Liver (tissue), 8 donors: ENCODE measurements at regions not wholly inside any gene's neighbourhood (a gene's known extent, or its start where the extent isn't known, plus 50 kb on each side); places are given as distances from the start of the nearest gene placed in this dataset.

Source experiments
- DNase-seq: peaks from one replicate; pipeline ENCODE4 v3.0.0-alpha.2; 2017; ENCODE audit warnings: low spot score
- H3K27ac ChIP-seq, 2 donors: one replicate each; pipeline ENCODE4 v1.7.0; 2013; ENCODE audit warnings: inconsistent platforms in 2 of 2, low read length in 2 of 2, control low read depth in 1 of 2, low read depth in 1 of 2, mild to moderate bottlenecking in 1 of 2
- H3K27me3 ChIP-seq, 4 donors: one replicate each; pipeline versions ENCODE4 v1.6.1 to v1.7.0; 2013; ENCODE audit warnings: low read length in 3 of 4, inconsistent platforms in 1 of 4, mild to moderate bottlenecking in 1 of 4, moderate library complexity in 1 of 4; ENCODE audit not compliant: control insufficient read depth in 4 of 4, insufficient read depth in 4 of 4
- H3K36me3 ChIP-seq, 4 donors: one replicate each; pipeline versions ENCODE4 v1.6.1 to v1.7.0; 2013; ENCODE audit warnings: low read length in 3 of 4, mild to moderate bottlenecking in 3 of 4, low read depth in 1 of 4, moderate library complexity in 1 of 4; ENCODE audit not compliant: control insufficient read depth in 4 of 4, insufficient read depth in 3 of 4
- H3K4me1 ChIP-seq, 4 donors: one replicate each; pipeline versions ENCODE4 v1.6.1 to v1.7.0; 2013; ENCODE audit warnings: low read length in 3 of 4, mild to moderate bottlenecking in 3 of 4, moderate library complexity in 1 of 4; ENCODE audit not compliant: control insufficient read depth in 4 of 4, insufficient read depth in 4 of 4
- H3K4me3 ChIP-seq, 3 donors: one replicate each; pipeline versions ENCODE4 v1.6.1 to v1.7.0; 2013; ENCODE audit warnings: low read length in 3 of 3, control low read depth in 1 of 3, low read depth in 1 of 3, mild to moderate bottlenecking in 1 of 3
- H3K9ac ChIP-seq, 2 donors: one replicate each; pipeline ENCODE4 v1.7.0; 2013; ENCODE audit warnings: low read length in 2 of 2, mild to moderate bottlenecking in 2 of 2, moderate library complexity in 2 of 2, control low read depth in 1 of 2, low read depth in 1 of 2
- H3K9me3 ChIP-seq, 4 donors: one replicate each; pipeline versions ENCODE4 v1.6.1 to v1.7.0; 2013; ENCODE audit warnings: low read length in 3 of 4; ENCODE audit not compliant: control insufficient read depth in 4 of 4
- CTCF ChIP-seq: fragments of 150-350 bp; IDR thresholded peaks from 2 replicates; pipeline ENCODE4 v1.5.1; 2017; ENCODE audit warnings: improper control_type of control experiment, low read depth, low read length; ENCODE audit not compliant: missing input control
- EGR1 ChIP-seq, 2 donors: IDR thresholded peaks; 2 replicates each; pipeline ENCODE4 v1.6.1; 2016 to 2018; ENCODE audit warnings: antibody characterized with exemption in 2 of 2, low read depth in 2 of 2
- FOXA1 ChIP-seq: IDR thresholded peaks from 2 replicates; pipeline ENCODE4 v1.6.1; 2016; ENCODE audit warnings: antibody characterized with exemption
- FOXA2 ChIP-seq: IDR thresholded peaks from 2 replicates; pipeline ENCODE4 v1.6.1; 2016; ENCODE audit warnings: antibody characterized with exemption
- GABPA ChIP-seq, 2 donors: IDR thresholded peaks in 1 of 2; conservative IDR thresholded peaks in 1 of 2; 2 replicates each; pipeline ENCODE4 v1.6.1; 2016; ENCODE audit warnings: antibody characterized with exemption in 2 of 2, mild to moderate bottlenecking in 1 of 2, moderate library complexity in 1 of 2
- HNF4G ChIP-seq: IDR thresholded peaks from 2 replicates; pipeline ENCODE4 v1.6.1; 2016; ENCODE audit warnings: antibody characterized with exemption
- JUND ChIP-seq, 2 donors: IDR thresholded peaks; 2 replicates each; pipeline ENCODE4 v1.6.1; 2016; ENCODE audit warnings: antibody characterized with exemption in 2 of 2
- NR2F2 ChIP-seq: IDR thresholded peaks from 2 replicates; pipeline ENCODE4 v1.6.1; 2016; ENCODE audit warnings: antibody characterized with exemption
- RAD21 ChIP-seq, 2 donors: IDR thresholded peaks; 2 replicates each; pipeline ENCODE4 v1.6.1; 2016; ENCODE audit warnings: antibody characterized with exemption in 2 of 2, mild to moderate bottlenecking in 2 of 2
- REST ChIP-seq: IDR thresholded peaks from 2 replicates; pipeline ENCODE4 v1.6.1; 2016; ENCODE audit warnings: antibody characterized with exemption, mild to moderate bottlenecking
- RXRA ChIP-seq, 2 donors: IDR thresholded peaks; 2 replicates each; pipeline ENCODE4 v1.6.1; 2017 to 2018; ENCODE audit warnings: antibody characterized with exemption in 2 of 2, mild to moderate bottlenecking in 1 of 2
- TAF1 ChIP-seq: conservative IDR thresholded peaks from 2 replicates; pipeline ENCODE4 v1.6.1; 2016; ENCODE audit warnings: antibody characterized with exemption, mild to moderate bottlenecking
- YY1 ChIP-seq: IDR thresholded peaks from 2 replicates; pipeline ENCODE4 v1.6.1; 2016; ENCODE audit warnings: antibody characterized with exemption, mild to moderate bottlenecking
- WGBS: extraction: QIAGEN DNeasy Blood & Tissue Kit; methylation state at CpG from one replicate; pipeline ENCODE4 v1.1.7; 2013; 5-methylcytosine and 5-hydroxymethylcytosine counted together
- TF ChIP-seq, protein P1 (sequence below): IDR thresholded peaks from 2 replicates; pipeline ENCODE4 v1.6.1; 2016; ENCODE audit warnings: antibody characterized with exemption
- TF ChIP-seq, protein P2 (sequence below): IDR thresholded peaks from 2 replicates; pipeline ENCODE4 v1.6.1; 2016; ENCODE audit warnings: antibody characterized with exemption
- donor health status: healthy.
- donor health status: healthy.
- donor health status: healthy.
- donor health status: healthy.
- donor health status: healthy.

DNA sequence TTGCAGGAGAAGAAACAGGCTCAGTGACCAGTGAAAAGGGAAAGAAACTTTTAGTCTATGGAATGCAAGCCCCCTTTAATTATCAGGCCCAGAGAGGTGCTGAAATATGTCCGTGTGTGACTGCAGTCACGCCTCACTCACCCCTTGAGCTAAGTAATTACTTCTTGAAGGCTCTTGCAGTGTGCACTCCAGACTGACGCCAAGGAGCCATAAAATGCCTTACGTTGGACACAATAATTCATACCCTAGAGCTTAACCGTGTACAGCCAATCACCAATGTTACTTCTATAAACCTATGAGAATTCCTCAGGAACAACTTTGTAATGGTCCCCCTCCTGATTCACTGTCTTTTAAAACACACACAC lies 242.2 kb downstream of the SYK start:
- no peaks in the 10 kb centered on the region for H3K4me1 ChIP-seq
- H3K9me3 ChIP-seq: no peaks in the 10 kb centered on the region
- H3K27me3 ChIP-seq: no peaks in the 10 kb centered on the region
- no peak overlapping the region for H3K4me3 ChIP-seq
- 93% methylated on average over 5 of the region's 5 CpGs for WGBS
- DNase-seq: peak; percentile 9
- H3K9ac ChIP-seq: no peak overlapping the region
- no peak overlapping the region for H3K27ac ChIP-seq
- no peaks in the 10 kb centered on the region for H3K36me3 ChIP-seq
- TF ChIP-seq FOXA1: no peak
- no peak for TF ChIP-seq YY1
- TF ChIP-seq GABPA (IDR thresholded peaks at IDR 0.05 in 1 of 2, conservative IDR thresholded peaks at IDR 0.05 in 1 of 2): no peak
- no peak for TF ChIP-seq NR2F2
- TF ChIP-seq JUND (IDR thresholded peaks at IDR 0.05): no peak
- TF ChIP-seq CTCF: no peak
- no peak for TF ChIP-seq EGR1 (IDR thresholded peaks at IDR 0.05; ENCODE audit: low read depth in 2 of 2)
- no peak for TF ChIP-seq RXRA (IDR thresholded peaks at IDR 0.05)
- TF ChIP-seq RAD21 (IDR thresholded peaks at IDR 0.05): no peak
- no peak for TF ChIP-seq FOXA2

GRCh38 chr9:91044354-91044753 lies 242.7 kb downstream of the SYK start:
- Histone ChIP-seq H3K4me3 (no peak overlapping the region), H3K9me3 (no peaks in the 10 kb centered on the region), H3K36me3 (no peaks in the 10 kb centered on the region), H3K4me1 (no peaks in the 10 kb centered on the region), H3K27ac (no peak overlapping the region), H3K27me3 (no peaks in the 10 kb centered on the region), H3K9ac (no peak overlapping the region)
- WGBS: 92% methylated on average over 3 of the region's 3 CpGs
- TF ChIP-seq, protein P1, sequence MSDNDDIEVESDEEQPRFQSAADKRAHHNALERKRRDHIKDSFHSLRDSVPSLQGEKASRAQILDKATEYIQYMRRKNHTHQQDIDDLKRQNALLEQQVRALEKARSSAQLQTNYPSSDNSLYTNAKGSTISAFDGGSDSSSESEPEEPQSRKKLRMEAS: no peak
- no peak for TF ChIP-seq HNF4G
- TF ChIP-seq TAF1: no peak
- TF ChIP-seq REST: no peak
- TF ChIP-seq, protein P2, sequence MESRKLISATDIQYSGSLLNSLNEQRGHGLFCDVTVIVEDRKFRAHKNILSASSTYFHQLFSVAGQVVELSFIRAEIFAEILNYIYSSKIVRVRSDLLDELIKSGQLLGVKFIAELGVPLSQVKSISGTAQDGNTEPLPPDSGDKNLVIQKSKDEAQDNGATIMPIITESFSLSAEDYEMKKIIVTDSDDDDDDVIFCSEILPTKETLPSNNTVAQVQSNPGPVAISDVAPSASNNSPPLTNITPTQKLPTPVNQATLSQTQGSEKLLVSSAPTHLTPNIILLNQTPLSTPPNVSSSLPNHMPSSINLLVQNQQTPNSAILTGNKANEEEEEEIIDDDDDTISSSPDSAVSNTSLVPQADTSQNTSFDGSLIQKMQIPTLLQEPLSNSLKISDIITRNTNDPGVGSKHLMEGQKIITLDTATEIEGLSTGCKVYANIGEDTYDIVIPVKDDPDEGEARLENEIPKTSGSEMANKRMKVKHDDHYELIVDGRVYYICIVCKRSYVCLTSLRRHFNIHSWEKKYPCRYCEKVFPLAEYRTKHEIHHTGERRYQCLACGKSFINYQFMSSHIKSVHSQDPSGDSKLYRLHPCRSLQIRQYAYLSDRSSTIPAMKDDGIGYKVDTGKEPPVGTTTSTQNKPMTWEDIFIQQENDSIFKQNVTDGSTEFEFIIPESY: no peak
- TF ChIP-seq JUND (IDR thresholded peaks at IDR 0.05): no peak
- no peak for TF ChIP-seq GABPA (IDR thresholded peaks at IDR 0.05 in 1 of 2, conservative IDR thresholded peaks at IDR 0.05 in 1 of 2)
- TF ChIP-seq RAD21 (IDR thresholded peaks at IDR 0.05): no peak
- peak; percentile 5 for DNase-seq
